HepG2 (cell line): ENCODE measurements at regions not wholly inside any gene's neighbourhood (a gene's known extent, or its start where the extent isn't known, plus 50 kb on each side); places are given as distances from the start of the nearest gene placed in this dataset.

Source experiments
- ATAC-seq: fragments of 200-7000 bp; cut with Tn5 transposase; 3 replicates; pipeline ENCODE4 v1.9.1; 2020; ENCODE audit warnings: mild to moderate bottlenecking, moderate library complexity
- BruUV-seq: library from RNA; stranded (reverse); fragments of 400-500 nt; replicated peaks from 2 replicates; lab custom pipeline; 2021; lab: Mats Ljungman, UMichigan
- CTCF ChIA-PET: fragments of 300-600 bp; formaldehyde crosslinking; extraction: SDS; loops from one replicate; lab custom pipeline; 2021; ENCODE audit warnings: low total read pairs, inconsistent platforms, low intra/inter-chr PET ratio; lab: Yijun Ruan, JAX
- POLR2A ChIA-PET: fragments of 350-600 bp; sonication (Branson Sonifier 250); formaldehyde crosslinking; loops from one replicate; lab custom pipeline; 2020; ENCODE audit warnings: antibody characterized with exemption, inconsistent platforms; lab: Yijun Ruan, JAX
- DNase-seq: peaks from one replicate; pipeline ENCODE4 v3.0.0-alpha.2; 2015; ENCODE audit warnings: low spot score
- FAIRE-seq: peaks from 3 replicates; lab custom pipeline; 2011; peaks lifted over from hg19 to GRCh38; lab: Jason Lieb, UNC
- H2AFZ ChIP-seq: one replicate; pipeline ENCODE4 v1.6.1; 2011; ENCODE audit warnings: low read length, inconsistent platforms
- H3K27ac ChIP-seq: fragments of 300-600 bp; 3 replicates; pipeline ENCODE4 v1.8.0; 2011; ENCODE audit warnings: mixed run types, mild to moderate bottlenecking, mixed read lengths, low read length, inconsistent platforms; ENCODE audit not compliant: insufficient read depth; ENCODE audit errors: extremely low read length
- H3K27me3 ChIP-seq, 2 experiments: fragments of 200-600 bp in 1 of 2; 2 replicates in 1 of 2; 3 replicates in 1 of 2; pipeline versions ENCODE4 v1.6.0 to v1.8.0; 2011; ENCODE audit warnings: low read length in 2 of 2, mild to moderate bottlenecking in 2 of 2, moderate library complexity in 2 of 2, inconsistent platforms in 1 of 2; ENCODE audit not compliant: insufficient read depth in 2 of 2, control insufficient read depth in 1 of 2
- H3K36me3 ChIP-seq, 2 experiments: fragments of 200-600 bp in 1 of 2; replicated peaks in 1 of 2; 2 replicates in 1 of 2; 3 replicates in 1 of 2; pipeline versions ENCODE4 v1.5.1 to v1.8.0; 2011; ENCODE audit warnings: low read length in 2 of 2, inconsistent platforms in 1 of 2; ENCODE audit not compliant: insufficient read depth in 2 of 2, control insufficient read depth in 1 of 2
- H3K4me1 ChIP-seq: 2 replicates; pipeline ENCODE4 v1.5.1; 2012; ENCODE audit warnings: low read length, inconsistent platforms; ENCODE audit not compliant: insufficient read depth
- H3K4me2 ChIP-seq: 2 replicates; pipeline ENCODE4 v1.6.0; 2011; ENCODE audit warnings: low read depth, low read length, inconsistent platforms
- H3K4me3 ChIP-seq, 3 experiments: fragments of 200-600 bp in 1 of 3; sonication (generic), shearing (Covaris generic) in 1 of 3; replicated peaks in 1 of 3; 2 replicates each; pipeline ENCODE4 v1.5.1; 2011 to 2016; ENCODE audit warnings: low read length in 3 of 3, inconsistent platforms in 2 of 3, low read depth in 2 of 3, mild to moderate bottlenecking in 2 of 3, control low read depth in 1 of 3, mixed read lengths in 1 of 3; ENCODE audit not compliant: insufficient read depth in 1 of 3
- H3K79me2 ChIP-seq: one replicate; pipeline ENCODE4 v1.6.1; 2011; ENCODE audit warnings: low read length, inconsistent platforms; ENCODE audit not compliant: insufficient read depth
- H3K9ac ChIP-seq: 2 replicates; pipeline ENCODE4 v1.6.0; 2011; ENCODE audit warnings: mild to moderate bottlenecking, low read depth, low read length, inconsistent platforms; ENCODE audit not compliant: insufficient read depth
- H3K9me3 ChIP-seq: 2 replicates; pipeline ENCODE4 v1.5.1; 2012; ENCODE audit warnings: mild to moderate bottlenecking, low read length
- H4K20me1 ChIP-seq: 2 replicates; pipeline ENCODE4 v1.6.0; 2011; ENCODE audit warnings: inconsistent platforms, mild to moderate bottlenecking, low read length, moderate library complexity; ENCODE audit not compliant: insufficient read depth
- MXD4 ChIP-seq: IDR thresholded peaks from 2 replicates; pipeline ENCODE4 v1.6.1; 2016; ENCODE audit warnings: mild to moderate bottlenecking, missing biosample characterization, missing genetic modification reagents
- SP1 ChIP-seq, 2 experiments: fragments of 450-650 bp in 1 of 2; sonication (generic) in 1 of 2; formaldehyde crosslinking in 1 of 2; IDR thresholded peaks; 2 replicates each; pipeline versions ENCODE4 v1.4.0 to v1.6.1; 2016 to 2020; ENCODE audit warnings: missing genetic modification reagents in 1 of 2
- TAF15 ChIP-seq: fragments of 200-400 bp; formaldehyde crosslinking; IDR thresholded peaks from one replicate; pipeline ENCODE4 v1.6.1; 2018; ENCODE audit warnings: mild to moderate bottlenecking, low read depth, low read length; ENCODE audit not compliant: poor library complexity, severe bottlenecking
- ZNF557 ChIP-seq: sonication (generic); formaldehyde crosslinking; IDR thresholded peaks from 2 replicates; pipeline ENCODE4 v1.4.0; 2020; ENCODE audit warnings: missing genetic modification reagents
- ZNF577 ChIP-seq: sonication (generic); formaldehyde crosslinking; IDR thresholded peaks from 2 replicates; pipeline ENCODE4 v1.4.0; 2020; ENCODE audit warnings: mild to moderate bottlenecking, low read depth, missing genetic modification reagents, borderline replicate concordance
- WGBS: methylation state at CpG from one replicate; pipeline ENCODE4 v1.1.6; 2017; ENCODE audit warnings: low lambda C conversion rate; 5-methylcytosine and 5-hydroxymethylcytosine counted together
- in situ Hi-C: cut with HindIII; loops from 2 replicates; pipeline ENCODE4 v1.10.0; 2017; ENCODE audit warnings: low pct_unique_long_range_greater_than_20kb; ENCODE audit not compliant: extremely low pct_ligation_motif_present
- intact Hi-C: fragments of 100-400 bp; cut with micrococcal nuclease; formaldehyde crosslinking; loops from one replicate; pipeline ENCODE4 v1.10.0; 2022; ENCODE audit not compliant: unreplicated experiment
- TF ChIP-seq, protein P1 (sequence below): sonication (generic); formaldehyde crosslinking; IDR thresholded peaks from 2 replicates; pipeline ENCODE4 v1.5.0; 2020; ENCODE audit warnings: mild to moderate bottlenecking, missing genetic modification reagents
- TF ChIP-seq, protein P2 (sequence below): sonication (generic); formaldehyde crosslinking; conservative IDR thresholded peaks from 2 replicates; pipeline ENCODE4 v1.4.0; 2020; ENCODE audit warnings: missing genetic modification reagents
- TF ChIP-seq, protein P3 (sequence below): sonication (generic); formaldehyde crosslinking; IDR thresholded peaks from 2 replicates; pipeline ENCODE4 v1.8.0; 2022; ENCODE audit warnings: low read depth, missing genetic modification reagents
- TF ChIP-seq, protein P4 (sequence below): sonication (generic); formaldehyde crosslinking; IDR thresholded peaks from 2 replicates; pipeline ENCODE4 v1.8.1; 2022; ENCODE audit warnings: low read depth, mild to moderate bottlenecking, missing genetic modification reagents
- TF ChIP-seq, protein P5 (sequence below): sonication (generic); formaldehyde crosslinking; IDR thresholded peaks from 2 replicates; pipeline ENCODE4 v1.5.1; 2020; ENCODE audit warnings: mild to moderate bottlenecking, missing genetic modification reagents, moderate library complexity
- TF ChIP-seq, protein P6 (sequence below), 2 experiments: sonication (generic) in 1 of 2; formaldehyde crosslinking in 1 of 2; IDR thresholded peaks; 2 replicates each; pipeline versions ENCODE4 v1.4.0 to v1.6.1; 2018 to 2020; ENCODE audit warnings: missing genetic modification reagents in 2 of 2, borderline replicate concordance in 1 of 2, low read depth in 1 of 2, mild to moderate bottlenecking in 1 of 2, missing biosample characterization in 1 of 2

DNA sequence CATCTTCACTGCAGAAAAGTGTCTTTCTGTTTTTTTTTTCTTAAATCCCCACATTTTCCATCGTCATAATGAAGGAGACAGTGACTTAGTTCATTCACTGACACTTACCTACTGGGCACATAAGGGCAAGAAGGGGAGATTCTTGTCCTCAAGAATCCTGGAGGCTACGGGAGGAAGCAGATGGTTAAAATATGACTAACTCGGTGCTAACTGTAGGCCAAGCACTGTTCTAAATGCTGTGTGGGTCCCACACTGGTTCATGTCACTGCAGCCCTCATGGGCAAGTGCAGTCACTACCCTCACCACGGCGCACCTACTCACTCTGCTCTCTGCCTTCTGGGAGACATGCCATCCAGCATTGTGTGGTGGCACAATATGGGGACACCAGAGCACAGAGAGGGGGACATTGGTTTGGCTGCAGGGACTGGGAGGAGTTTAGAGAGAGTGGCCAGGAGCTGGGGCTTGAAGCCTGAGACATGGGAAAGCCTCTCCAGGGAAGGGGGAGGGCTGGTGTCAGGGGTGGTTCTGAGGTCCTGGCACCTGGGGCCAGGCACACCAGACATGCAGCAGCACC is 305.2 kb downstream of the MYCN start (continued):
- TF ChIP-seq, protein P1, sequence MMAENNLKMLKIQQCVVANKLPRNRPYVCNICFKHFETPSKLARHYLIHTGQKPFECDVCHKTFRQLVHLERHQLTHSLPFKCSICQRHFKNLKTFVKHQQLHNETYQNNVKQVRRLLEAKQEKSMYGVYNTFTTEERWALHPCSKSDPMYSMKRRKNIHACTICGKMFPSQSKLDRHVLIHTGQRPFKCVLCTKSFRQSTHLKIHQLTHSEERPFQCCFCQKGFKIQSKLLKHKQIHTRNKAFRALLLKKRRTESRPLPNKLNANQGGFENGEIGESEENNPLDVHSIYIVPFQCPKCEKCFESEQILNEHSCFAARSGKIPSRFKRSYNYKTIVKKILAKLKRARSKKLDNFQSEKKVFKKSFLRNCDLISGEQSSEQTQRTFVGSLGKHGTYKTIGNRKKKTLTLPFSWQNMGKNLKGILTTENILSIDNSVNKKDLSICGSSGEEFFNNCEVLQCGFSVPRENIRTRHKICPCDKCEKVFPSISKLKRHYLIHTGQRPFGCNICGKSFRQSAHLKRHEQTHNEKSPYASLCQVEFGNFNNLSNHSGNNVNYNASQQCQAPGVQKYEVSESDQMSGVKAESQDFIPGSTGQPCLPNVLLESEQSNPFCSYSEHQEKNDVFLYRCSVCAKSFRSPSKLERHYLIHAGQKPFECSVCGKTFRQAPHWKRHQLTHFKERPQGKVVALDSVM (CRISPR knock-in tag) = no peak
- no peak for TF ChIP-seq TAF15
- no peak for TF ChIP-seq MXD4 (CRISPR knock-in tag)
- TF ChIP-seq, protein P2, sequence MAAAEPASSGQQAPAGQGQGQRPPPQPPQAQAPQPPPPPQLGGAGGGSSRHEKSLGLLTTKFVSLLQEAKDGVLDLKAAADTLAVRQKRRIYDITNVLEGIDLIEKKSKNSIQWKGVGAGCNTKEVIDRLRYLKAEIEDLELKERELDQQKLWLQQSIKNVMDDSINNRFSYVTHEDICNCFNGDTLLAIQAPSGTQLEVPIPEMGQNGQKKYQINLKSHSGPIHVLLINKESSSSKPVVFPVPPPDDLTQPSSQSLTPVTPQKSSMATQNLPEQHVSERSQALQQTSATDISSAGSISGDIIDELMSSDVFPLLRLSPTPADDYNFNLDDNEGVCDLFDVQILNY (CRISPR knock-in tag) = no peak
- TF ChIP-seq, protein P3, sequence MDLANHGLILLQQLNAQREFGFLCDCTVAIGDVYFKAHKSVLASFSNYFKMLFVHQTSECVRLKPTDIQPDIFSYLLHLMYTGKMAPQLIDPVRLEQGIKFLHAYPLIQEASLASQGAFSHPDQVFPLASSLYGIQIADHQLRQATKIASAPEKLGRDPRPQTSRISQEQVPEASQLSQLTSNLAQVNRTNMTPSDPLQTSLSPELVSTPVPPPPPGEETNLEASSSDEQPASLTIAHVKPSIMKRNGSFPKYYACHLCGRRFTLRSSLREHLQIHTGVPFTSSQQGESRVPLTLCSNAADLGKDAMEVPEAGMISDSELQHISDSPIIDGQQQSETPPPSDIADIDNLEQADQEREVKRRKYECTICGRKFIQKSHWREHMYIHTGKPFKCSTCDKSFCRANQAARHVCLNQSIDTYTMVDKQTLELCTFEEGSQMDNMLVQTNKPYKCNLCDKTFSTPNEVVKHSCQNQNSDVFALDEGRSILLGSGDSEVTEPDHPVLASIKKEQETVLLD (CRISPR knock-in tag) = no peak

DNA sequence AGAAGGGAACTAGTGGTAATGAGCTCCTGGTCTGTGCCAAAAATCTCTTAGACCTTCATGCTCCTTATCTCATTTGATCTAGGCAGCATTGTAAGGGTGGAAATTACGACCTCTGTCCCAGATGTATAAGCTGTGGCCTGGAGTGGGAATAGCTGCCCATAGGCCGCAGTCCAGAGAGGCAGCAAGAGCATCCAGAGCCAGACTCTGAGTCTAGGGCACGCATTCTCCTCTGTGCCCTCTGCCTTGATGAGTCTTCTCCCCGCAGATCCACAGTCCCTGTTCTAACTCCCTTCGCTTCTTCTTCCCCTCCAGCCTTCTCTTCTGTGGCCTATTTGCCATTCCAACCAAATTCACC is 304.6 kb downstream of the MYCN start:
- Histone ChIP-seq H3K9me3 (no peaks in the 10 kb centered on the region), H3K9ac (no peak overlapping the region), H3K79me2 (no peaks in the 10 kb centered on the region), H3K4me2 (no peak overlapping the region), H3K4me1 (no peaks in the 10 kb centered on the region; the same call in 1 of the 2 replicates), H2AFZ (no peak overlapping the region), H3K27me3 (peaks cover 0 to 12% of the 10 kb centered on the region in 2 experiments; a peak in 2 of 5 replicates), H3K4me3 (no peak overlapping the region), H3K36me3 (no peaks in the 10 kb centered on the region), H3K27ac (no peak overlapping the region), H4K20me1 (no peaks in the 10 kb centered on the region)
- ChIA-PET CTCF (no interaction called here), POLR2A (no interaction called here)
- no TSS peak for BruUV-seq
- intact Hi-C loops (no loop called here), in situ Hi-C loops (no loop called here)
- DNase-seq = no peak
- 50% methylated on average over 5 of the region's 5 CpGs for WGBS
- ATAC-seq = no peak
- no peak for FAIRE-seq
- no peak for TF ChIP-seq ZNF577
- TF ChIP-seq ZNF557 (CRISPR knock-in tag) = no peak
- TF ChIP-seq, protein P4, sequence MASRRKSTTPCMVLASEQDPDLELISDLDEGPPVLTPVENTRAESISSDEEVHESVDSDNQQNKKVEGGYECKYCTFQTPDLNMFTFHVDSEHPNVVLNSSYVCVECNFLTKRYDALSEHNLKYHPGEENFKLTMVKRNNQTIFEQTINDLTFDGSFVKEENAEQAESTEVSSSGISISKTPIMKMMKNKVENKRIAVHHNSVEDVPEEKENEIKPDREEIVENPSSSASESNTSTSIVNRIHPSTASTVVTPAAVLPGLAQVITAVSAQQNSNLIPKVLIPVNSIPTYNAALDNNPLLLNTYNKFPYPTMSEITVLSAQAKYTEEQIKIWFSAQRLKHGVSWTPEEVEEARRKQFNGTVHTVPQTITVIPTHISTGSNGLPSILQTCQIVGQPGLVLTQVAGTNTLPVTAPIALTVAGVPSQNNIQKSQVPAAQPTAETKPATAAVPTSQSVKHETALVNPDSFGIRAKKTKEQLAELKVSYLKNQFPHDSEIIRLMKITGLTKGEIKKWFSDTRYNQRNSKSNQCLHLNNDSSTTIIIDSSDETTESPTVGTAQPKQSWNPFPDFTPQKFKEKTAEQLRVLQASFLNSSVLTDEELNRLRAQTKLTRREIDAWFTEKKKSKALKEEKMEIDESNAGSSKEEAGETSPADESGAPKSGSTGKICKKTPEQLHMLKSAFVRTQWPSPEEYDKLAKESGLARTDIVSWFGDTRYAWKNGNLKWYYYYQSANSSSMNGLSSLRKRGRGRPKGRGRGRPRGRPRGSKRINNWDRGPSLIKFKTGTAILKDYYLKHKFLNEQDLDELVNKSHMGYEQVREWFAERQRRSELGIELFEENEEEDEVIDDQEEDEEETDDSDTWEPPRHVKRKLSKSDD (CRISPR knock-in tag) = no peak
- TF ChIP-seq, protein P5, sequence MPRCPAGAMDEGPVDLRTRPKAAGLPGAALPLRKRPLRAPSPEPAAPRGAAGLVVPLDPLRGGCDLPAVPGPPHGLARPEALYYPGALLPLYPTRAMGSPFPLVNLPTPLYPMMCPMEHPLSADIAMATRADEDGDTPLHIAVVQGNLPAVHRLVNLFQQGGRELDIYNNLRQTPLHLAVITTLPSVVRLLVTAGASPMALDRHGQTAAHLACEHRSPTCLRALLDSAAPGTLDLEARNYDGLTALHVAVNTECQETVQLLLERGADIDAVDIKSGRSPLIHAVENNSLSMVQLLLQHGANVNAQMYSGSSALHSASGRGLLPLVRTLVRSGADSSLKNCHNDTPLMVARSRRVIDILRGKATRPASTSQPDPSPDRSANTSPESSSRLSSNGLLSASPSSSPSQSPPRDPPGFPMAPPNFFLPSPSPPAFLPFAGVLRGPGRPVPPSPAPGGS (CRISPR knock-in tag) = no peak
- TF ChIP-seq, protein P6, sequence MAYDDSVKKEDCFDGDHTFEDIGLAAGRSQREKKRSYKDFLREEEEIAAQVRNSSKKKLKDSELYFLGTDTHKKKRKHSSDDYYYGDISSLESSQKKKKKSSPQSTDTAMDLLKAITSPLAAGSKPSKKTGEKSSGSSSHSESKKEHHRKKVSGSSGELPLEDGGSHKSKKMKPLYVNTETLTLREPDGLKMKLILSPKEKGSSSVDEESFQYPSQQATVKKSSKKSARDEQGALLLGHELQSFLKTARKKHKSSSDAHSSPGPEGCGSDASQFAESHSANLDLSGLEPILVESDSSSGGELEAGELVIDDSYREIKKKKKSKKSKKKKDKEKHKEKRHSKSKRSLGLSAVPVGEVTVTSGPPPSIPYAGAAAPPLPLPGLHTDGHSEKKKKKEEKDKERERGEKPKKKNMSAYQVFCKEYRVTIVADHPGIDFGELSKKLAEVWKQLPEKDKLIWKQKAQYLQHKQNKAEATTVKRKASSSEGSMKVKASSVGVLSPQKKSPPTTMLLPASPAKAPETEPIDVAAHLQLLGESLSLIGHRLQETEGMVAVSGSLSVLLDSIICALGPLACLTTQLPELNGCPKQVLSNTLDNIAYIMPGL (CRISPR knock-in tag; IDR thresholded peaks at IDR 0.05; ENCODE audit: borderline replicate concordance in 1 of 2, low read depth in 1 of 2) = no peak
- no peak for TF ChIP-seq SP1 (IDR thresholded peaks at IDR 0.05)
- no peak for TF ChIP-seq SP1 (CRISPR knock-in tag; IDR thresholded peaks at IDR 0.05)
